Upper lobe of right lung (tissue), 1 donor: ENCODE measurements at regions not wholly inside any gene's neighbourhood (a gene's known extent, or its start where the extent isn't known, plus 50 kb on each side); places are given as distances from the start of the nearest gene placed in this dataset.

Source experiments
- ATAC-seq: fragments of 200-7000 bp; cut with Tn5 transposase; one replicate; pipeline ENCODE4 v1.9.1; 2020; ENCODE audit warnings: mild to moderate bottlenecking, moderate library complexity
- DNase-seq: peaks from one replicate; pipeline ENCODE4 v3.0.0-alpha.2; 2020
- H3K27ac ChIP-seq: fragments of 200-600 bp; one replicate; pipeline ENCODE4 v1.8.0; 2022
- H3K27me3 ChIP-seq: fragments of 200-600 bp; one replicate; pipeline ENCODE4 v1.8.0; 2022; ENCODE audit warnings: mild to moderate bottlenecking
- H3K36me3 ChIP-seq: fragments of 200-600 bp; one replicate; pipeline ENCODE4 v1.8.0; 2022
- H3K4me1 ChIP-seq: fragments of 200-600 bp; one replicate; pipeline ENCODE4 v1.8.0; 2022
- H3K4me3 ChIP-seq: fragments of 200-600 bp; one replicate; pipeline ENCODE4 v1.8.0; 2022; ENCODE audit warnings: mild to moderate bottlenecking
- H3K9me3 ChIP-seq: fragments of 200-600 bp; one replicate; pipeline ENCODE4 v1.8.0; 2022
- CTCF ChIP-seq: fragments of 200-600 bp; IDR thresholded peaks from one replicate; pipeline ENCODE4 v1.8.0; 2022; ENCODE audit warnings: antibody characterized with exemption
- intact Hi-C: fragments of 100-400 bp; cut with DNase I; formaldehyde crosslinking; loops from one replicate; pipeline ENCODE4 v1.11.0; 2022
- donor health status: DM: no; HTN: yes; CAD: no; lungs with severe emphysema.

GRCh38 chr10:130899856-130900255 lies 411.7 kb downstream of the TCERG1L start:
- Histone ChIP-seq H3K27me3 (peaks cover 6% of the 10 kb centered on the region), H3K36me3 (no peaks in the 10 kb centered on the region), H3K27ac (no peak overlapping the region), H3K4me1 (no peaks in the 10 kb centered on the region), H3K4me3 (no peak overlapping the region), H3K9me3 (no peaks in the 10 kb centered on the region)
- intact Hi-C loops, result no loop called here
- ATAC-seq (no peak), DNase-seq (no peak)
- no peak for TF ChIP-seq CTCF

- Histone ChIP-seq H3K4me1 (no peaks in the 10 kb centered on the region), H3K27ac (no peak overlapping the region), H3K4me3 (no peak overlapping the region), H3K9me3 (no peaks in the 10 kb centered on the region), H3K27me3 (peaks cover 6% of the 10 kb centered on the region), H3K36me3 (no peaks in the 10 kb centered on the region)
- intact Hi-C loops, result no loop called here
- no peak for TF ChIP-seq CTCF
- ATAC-seq (no peak), DNase-seq (no peak)
These were observed 410.9 kb downstream of the TCERG1L start for GRCh38 chr10:130900441-130901160.

GRCh38 chr10:130901311-130902165 lies 410.0 kb downstream of the TCERG1L start:
- Histone ChIP-seq H3K4me1 (no peaks in the 10 kb centered on the region), H3K36me3 (no peaks in the 10 kb centered on the region), H3K4me3 (no peak overlapping the region), H3K9me3 (no peaks in the 10 kb centered on the region), H3K27ac (no peak overlapping the region), H3K27me3 (peaks cover 6% of the 10 kb centered on the region)
- intact Hi-C loops, result no loop called here
- no peak for ATAC-seq
- no peak for DNase-seq
- TF ChIP-seq CTCF, result no peak

- no peak overlapping the region for H3K27ac ChIP-seq
- intact Hi-C loops, result no loop called here
- no peaks in the 10 kb centered on the region for H3K36me3 ChIP-seq
- no peaks in the 10 kb centered on the region for H3K9me3 ChIP-seq
- no peak for DNase-seq
- no peak for ATAC-seq
- H3K4me3 ChIP-seq, result no peak overlapping the region
- H3K27me3 ChIP-seq, result peaks cover 6% of the 10 kb centered on the region
- no peaks in the 10 kb centered on the region for H3K4me1 ChIP-seq
- TF ChIP-seq CTCF, result no peak
These were observed 409.1 kb downstream of the TCERG1L start for GRCh38 chr10:130902471-130902870.

GRCh38 chr10:130902929-130903328 lies 408.6 kb downstream of the TCERG1L start:
- Histone ChIP-seq H3K27me3 (peaks cover 5% of the 10 kb centered on the region), H3K4me3 (no peak overlapping the region), H3K9me3 (no peaks in the 10 kb centered on the region), H3K4me1 (no peaks in the 10 kb centered on the region), H3K27ac (no peak overlapping the region), H3K36me3 (no peaks in the 10 kb centered on the region)
- no peak for ATAC-seq
- DNase-seq, result no peak
- intact Hi-C loops, result no loop called here
- TF ChIP-seq CTCF, result no peak
